Coronary artery (tissue), 2 donors: ENCODE measurements at regions not wholly inside any gene's neighbourhood (a gene's known extent, or its start where the extent isn't known, plus 50 kb on each side); places are given as distances from the start of the nearest gene placed in this dataset.

Experiments used
- DNase-seq: peaks from one replicate; pipeline ENCODE4 v3.0.0-alpha.2; 2017; ENCODE audit warnings: low spot score
- H3K27ac ChIP-seq, 2 donors: fragments of 200-600 bp; sonication (generic); one replicate each; pipeline ENCODE4 v1.5.1; 2016 to 2019
- H3K4me3 ChIP-seq: fragments of 200-600 bp; sonication (generic); 2 replicates; pipeline ENCODE4 v1.5.1; 2016; ENCODE audit warnings: mild to moderate bottlenecking, moderate library complexity
- TF ChIP-seq, protein P1 (sequence below): fragments of 200-600 bp; sonication (generic); IDR thresholded peaks from one replicate; pipeline ENCODE4 v1.5.1; 2019; ENCODE audit warnings: antibody characterized with exemption

- TF ChIP-seq, protein P1, sequence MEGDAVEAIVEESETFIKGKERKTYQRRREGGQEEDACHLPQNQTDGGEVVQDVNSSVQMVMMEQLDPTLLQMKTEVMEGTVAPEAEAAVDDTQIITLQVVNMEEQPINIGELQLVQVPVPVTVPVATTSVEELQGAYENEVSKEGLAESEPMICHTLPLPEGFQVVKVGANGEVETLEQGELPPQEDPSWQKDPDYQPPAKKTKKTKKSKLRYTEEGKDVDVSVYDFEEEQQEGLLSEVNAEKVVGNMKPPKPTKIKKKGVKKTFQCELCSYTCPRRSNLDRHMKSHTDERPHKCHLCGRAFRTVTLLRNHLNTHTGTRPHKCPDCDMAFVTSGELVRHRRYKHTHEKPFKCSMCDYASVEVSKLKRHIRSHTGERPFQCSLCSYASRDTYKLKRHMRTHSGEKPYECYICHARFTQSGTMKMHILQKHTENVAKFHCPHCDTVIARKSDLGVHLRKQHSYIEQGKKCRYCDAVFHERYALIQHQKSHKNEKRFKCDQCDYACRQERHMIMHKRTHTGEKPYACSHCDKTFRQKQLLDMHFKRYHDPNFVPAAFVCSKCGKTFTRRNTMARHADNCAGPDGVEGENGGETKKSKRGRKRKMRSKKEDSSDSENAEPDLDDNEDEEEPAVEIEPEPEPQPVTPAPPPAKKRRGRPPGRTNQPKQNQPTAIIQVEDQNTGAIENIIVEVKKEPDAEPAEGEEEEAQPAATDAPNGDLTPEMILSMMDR: no peak
- Histone ChIP-seq H3K4me3 (no peak overlapping the region), H3K27ac (no peak overlapping the region)
- DNase-seq: no peak
These were observed 148.8 kb upstream of the TBL1X start for GRCh38 chrX:9316096-9316495.

GRCh38 chrX:9317176-9317575 is 147.7 kb upstream of the TBL1X start:
- TF ChIP-seq, protein P1: no peak
- H3K27ac ChIP-seq: no peak overlapping the region
- no peak for DNase-seq

DNA sequence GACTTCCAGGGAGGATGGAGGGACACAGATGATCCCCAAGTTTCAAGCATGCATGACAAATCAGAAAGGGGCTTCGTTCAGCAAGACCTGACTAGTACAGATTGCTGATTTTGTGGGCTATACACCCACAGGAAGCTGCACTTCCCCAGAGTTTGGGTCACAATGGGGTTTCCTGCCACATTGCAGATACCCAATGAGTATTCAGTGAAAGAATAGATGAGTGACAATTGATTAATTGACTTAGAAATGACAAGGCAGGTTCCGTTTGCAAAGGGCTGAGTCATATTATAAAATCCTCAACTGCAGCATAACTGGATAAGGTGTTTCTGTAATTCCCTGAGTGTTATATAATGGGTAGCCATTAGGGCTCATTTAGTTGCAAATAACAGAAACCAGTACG is 146.6 kb upstream of the TBL1X start:
- DNase-seq: no peak
- Histone ChIP-seq H3K27ac (no peak overlapping the region), H3K4me3 (no peak overlapping the region)
- TF ChIP-seq, protein P1: no peak

More at GRCh38 chrX:9317176-9317575, 147.7 kb upstream of the TBL1X start:
- no peak overlapping the region for H3K4me3 ChIP-seq

DNA sequence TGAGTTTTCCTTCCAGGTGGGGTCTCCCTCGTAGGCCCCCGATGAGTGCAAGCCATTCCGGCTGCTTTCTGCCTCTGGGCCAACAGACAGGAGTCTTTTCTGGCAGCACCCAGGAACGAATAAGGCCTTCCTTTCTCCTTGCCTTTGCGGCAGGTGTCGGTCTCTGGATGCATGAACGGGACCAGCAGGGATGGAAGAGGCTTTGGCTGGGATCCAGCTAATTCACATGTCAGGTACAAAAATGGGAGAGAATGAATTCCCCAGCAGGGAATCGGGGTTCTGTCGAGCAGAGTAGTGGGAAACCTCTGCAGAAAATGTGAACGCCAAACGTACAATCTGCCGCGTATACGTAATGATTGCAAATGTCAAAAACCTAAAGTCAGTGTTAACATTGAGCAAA is 146.1 kb upstream of the TBL1X start:
- Histone ChIP-seq H3K27ac (no peak overlapping the region), H3K4me3 (no peak overlapping the region)
- TF ChIP-seq, protein P1: no peak
- DNase-seq: no peak

GRCh38 chrX:9320940-9321339 is 143.9 kb upstream of the TBL1X start:
- H3K27ac ChIP-seq: no peak overlapping the region
- H3K4me3 ChIP-seq: no peak overlapping the region
- no peak for DNase-seq
- TF ChIP-seq, protein P1: no peak

GRCh38 chrX:9324676-9325075 is 140.2 kb upstream of the TBL1X start:
- Histone ChIP-seq H3K4me3 (no peak overlapping the region), H3K27ac (no peak overlapping the region)
- TF ChIP-seq, protein P1: no peak
- no peak for DNase-seq

DNA sequence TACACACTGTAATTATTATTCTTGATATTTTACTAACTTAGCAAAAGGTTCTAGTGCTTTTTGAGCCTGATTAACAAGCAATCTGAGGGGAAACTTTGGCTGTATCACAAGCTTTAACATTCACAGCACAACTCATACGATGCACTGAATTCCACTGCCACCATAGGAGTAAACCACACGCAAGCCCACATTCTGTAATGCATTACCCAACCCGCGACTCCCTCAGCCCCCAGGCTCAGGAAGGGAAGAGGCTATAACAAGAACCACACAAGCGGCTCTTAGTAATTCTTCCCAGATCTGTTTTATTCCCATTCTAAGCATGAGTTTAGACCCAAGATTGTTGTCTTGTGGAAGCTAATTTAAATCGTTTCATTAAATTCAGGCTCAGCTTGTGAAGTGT is 138.5 kb upstream of the TBL1X start:
- DNase-seq: no peak
- Histone ChIP-seq H3K27ac (no peak overlapping the region), H3K4me3 (no peak overlapping the region)
- TF ChIP-seq, protein P1: no peak
